GM12878 (cell line): ENCODE measurements at regions not wholly inside any gene's neighbourhood (a gene's known extent, or its start where the extent isn't known, plus 50 kb on each side); places are given as distances from the start of the nearest gene placed in this dataset.

Experiments
- ATAC-seq: fragments of 200-7000 bp; cut with Tn5 transposase; 3 replicates; pipeline ENCODE4 v1.9.1; 2020; ENCODE audit warnings: mild to moderate bottlenecking, moderate library complexity
- BruUV-seq: library from RNA; stranded (reverse); fragments of 400-500 nt; replicated peaks from 2 replicates; lab custom pipeline; 2021; lab: Mats Ljungman, UMichigan
- CTCF ChIA-PET: fragments of 300-600 bp; sonication (Branson Sonifier 250); formaldehyde crosslinking; extraction: SDS; loops from one replicate; lab custom pipeline; 2021; ENCODE audit warnings: inconsistent platforms; lab: Yijun Ruan, JAX
- POLR2A ChIA-PET: fragments of 350-600 bp; formaldehyde crosslinking; extraction: SDS; loops from one replicate; lab custom pipeline; 2021; ENCODE audit warnings: inconsistent platforms; lab: Charles Lee
- RAD21 ChIA-PET: fragments of 300-600 bp; sonication (Branson Sonifier 250); formaldehyde crosslinking; loops from one replicate; lab custom pipeline; 2023; ENCODE audit warnings: antibody characterized with exemption; ENCODE audit not compliant: unreplicated experiment; lab: Charles Lee
- SMC1A ChIA-PET: fragments of 300-600 bp; sonication (Branson Sonifier 250); formaldehyde crosslinking; loops from one replicate; lab custom pipeline; 2023; ENCODE audit not compliant: unreplicated experiment, uncharacterized antibody; lab: Charles Lee
- DNase-seq: peaks from one replicate; pipeline ENCODE4 v3.0.0-alpha.2; 2011; ENCODE audit warnings: low read depth, low spot score
- FAIRE-seq: peaks from 3 replicates; lab custom pipeline; 2011; peaks lifted over from hg19 to GRCh38; lab: Jason Lieb, UNC
- H2AFZ ChIP-seq: 2 replicates; pipeline ENCODE4 v1.6.0; 2011; ENCODE audit warnings: low read depth, low read length, control low read depth; ENCODE audit not compliant: control insufficient read depth
- H3K27ac ChIP-seq: 2 replicates; pipeline ENCODE4 v1.5.1; 2011; ENCODE audit warnings: control low read depth; ENCODE audit not compliant: control insufficient read depth, insufficient read depth
- H3K27me3 ChIP-seq, 2 experiments: replicated peaks in 1 of 2; 2 replicates each; pipeline versions ENCODE4 v1.6.0 to v1.6.1; 2011; ENCODE audit warnings: low read length in 1 of 2; ENCODE audit not compliant: control insufficient read depth in 2 of 2, insufficient read depth in 2 of 2
- H3K36me3 ChIP-seq, 2 experiments: 2 replicates each; pipeline ENCODE4 v1.5.1; 2011; ENCODE audit warnings: low read length in 1 of 2; ENCODE audit not compliant: control insufficient read depth in 2 of 2, insufficient read depth in 2 of 2
- H3K4me1 ChIP-seq: 2 replicates; pipeline ENCODE4 v1.6.1; 2011; ENCODE audit warnings: mild to moderate bottlenecking, low read length, moderate library complexity, mixed read lengths; ENCODE audit not compliant: control insufficient read depth, insufficient read depth
- H3K4me2 ChIP-seq: 2 replicates; pipeline ENCODE4 v1.6.0; 2011; ENCODE audit warnings: control low read depth; ENCODE audit not compliant: control insufficient read depth, insufficient read depth
- H3K4me3 ChIP-seq: fragments of 200-600 bp; sonication (generic); 2 replicates; pipeline ENCODE4 v1.5.1; 2016
- H3K79me2 ChIP-seq: 2 replicates; pipeline ENCODE4 v1.6.0; 2011; ENCODE audit warnings: low read length; ENCODE audit not compliant: control insufficient read depth, insufficient read depth
- H3K9ac ChIP-seq: 2 replicates; pipeline ENCODE4 v1.8.0; 2011; ENCODE audit warnings: low read length, control low read depth, mixed read lengths; ENCODE audit not compliant: control insufficient read depth, insufficient read depth
- H3K9me3 ChIP-seq: replicated peaks from 3 replicates; pipeline ENCODE4 v1.5.1; 2011; ENCODE audit warnings: mild to moderate bottlenecking, low read length; ENCODE audit not compliant: control insufficient read depth, insufficient read depth
- H4K20me1 ChIP-seq: 2 replicates; pipeline ENCODE4 v1.6.0; 2011; ENCODE audit not compliant: control insufficient read depth, insufficient read depth
- ATF2 ChIP-seq: IDR thresholded peaks from 2 replicates; pipeline ENCODE4 v1.6.1; 2012; ENCODE audit warnings: low read length, inconsistent platforms
- CBFB ChIP-seq: IDR thresholded peaks from 2 replicates; pipeline ENCODE4 v1.6.1; 2016; ENCODE audit warnings: antibody characterized with exemption, low read depth
- CUX1 ChIP-seq: IDR thresholded peaks from 2 replicates; pipeline ENCODE4 v1.6.1; 2012; ENCODE audit warnings: improper control_type of control experiment, low read depth, low read length; ENCODE audit not compliant: insufficient replicate concordance
- EGR1 ChIP-seq, 2 experiments: IDR thresholded peaks; 1 replicate in 1 of 2; 2 replicates in 1 of 2; pipeline ENCODE4 v1.6.1; 2011 to 2012; ENCODE audit warnings: low read depth in 2 of 2, low read length in 2 of 2, borderline replicate concordance in 1 of 2, mild to moderate bottlenecking in 1 of 2, moderate library complexity in 1 of 2
- GATAD2B ChIP-seq: fragments of 450-650 bp; conservative IDR thresholded peaks from 2 replicates; pipeline ENCODE4 v1.6.1; 2017; ENCODE audit warnings: low read depth, mild to moderate bottlenecking, moderate library complexity
- IRF3 ChIP-seq: fragments of 450-650 bp; IDR thresholded peaks from 2 replicates; pipeline ENCODE4 v1.6.1; 2014; ENCODE audit warnings: mild to moderate bottlenecking
- IRF4 ChIP-seq: IDR thresholded peaks from 2 replicates; pipeline ENCODE4 v1.6.1; 2011; ENCODE audit warnings: low read depth, low read length
- KAT2A ChIP-seq: conservative IDR thresholded peaks from 2 replicates; pipeline ENCODE4 v1.6.1; 2011; ENCODE audit warnings: low read depth, low read length; ENCODE audit not compliant: control insufficient read depth
- MLLT1 ChIP-seq: fragments of 450-650 bp; IDR thresholded peaks from 2 replicates; pipeline ENCODE4 v1.6.1; 2016; ENCODE audit warnings: mild to moderate bottlenecking
- NBN ChIP-seq: fragments of 450-650 bp; IDR thresholded peaks from 2 replicates; pipeline ENCODE4 v1.6.1; 2016
- NFIC ChIP-seq: IDR thresholded peaks from 2 replicates; pipeline ENCODE4 v1.6.1; 2012; ENCODE audit warnings: low read depth, mild to moderate bottlenecking, inconsistent platforms, low read length, moderate library complexity
- NKRF ChIP-seq: fragments of 450-650 bp; conservative IDR thresholded peaks from 2 replicates; pipeline ENCODE4 v1.6.1; 2017; ENCODE audit warnings: mild to moderate bottlenecking, moderate library complexity
- in situ Hi-C: fragments of 300-500 bp; cut with MboI; formaldehyde crosslinking; loops from 9 replicates; pipeline ENCODE4 v1.14.3; 2018; ENCODE audit warnings: mixed read lengths
- intact Hi-C: fragments of 100-400 bp; cut with micrococcal nuclease; formaldehyde crosslinking; loops from one replicate; pipeline ENCODE4 v1.14.2; 2022; ENCODE audit not compliant: unreplicated experiment

- FAIRE-seq (no peak), DNase-seq (no peak), ATAC-seq (no peak)
- H4K20me1 ChIP-seq = no peaks in the 10 kb centered on the region
- no peak overlapping the region for H3K4me3 ChIP-seq
- no peak overlapping the region for H3K9ac ChIP-seq
- H3K9me3 ChIP-seq = no peaks in the 10 kb centered on the region
- H3K27me3 ChIP-seq = no peaks in the 10 kb centered on the region
- no peaks in the 10 kb centered on the region for H3K4me1 ChIP-seq
- no peak overlapping the region for H3K27ac ChIP-seq
- intact Hi-C loops = no loop called here
- ChIA-PET SMC1A (no interaction called here), RAD21 (no interaction called here), POLR2A (interaction anchor here (1.0 kb wide), 1 partner anchor 30 kb away, joined by 3 read pairs; no protein-coding TSS in a partner anchor), CTCF (no interaction called here)
- in situ Hi-C loops = no loop called here
- TF ChIP-seq MLLT1 = no peak
- no peak for TF ChIP-seq IRF3
- TF ChIP-seq CBFB = no peak
- no peak for TF ChIP-seq ATF2
- TF ChIP-seq NFIC = no peak
- no peak for TF ChIP-seq IRF4
- no peak for TF ChIP-seq CUX1
- no peak for TF ChIP-seq KAT2A
- TF ChIP-seq EGR1 (IDR thresholded peaks at IDR 0.05; ENCODE audit: borderline replicate concordance in 1 of 2, low read depth in 2 of 2, low read length in 2 of 2) = no peak
- TF ChIP-seq NBN = no peak
- TF ChIP-seq GATAD2B = no peak
- TF ChIP-seq NKRF = no peak
- H2AFZ ChIP-seq = no peak overlapping the region
- H3K36me3 ChIP-seq = no peaks in the 10 kb centered on the region
- H3K4me2 ChIP-seq = no peak overlapping the region
- BruUV-seq = no TSS peak
- H3K79me2 ChIP-seq = no peaks in the 10 kb centered on the region
Observed at GRCh38 chr4:66558651-66559050, 888.4 kb upstream of the EPHA5 start.
